PC-3 (cell line): ENCODE measurements at regions not wholly inside any gene's neighbourhood (a gene's known extent, or its start where the extent isn't known, plus 50 kb on each side); places are given as distances from the start of the nearest gene placed in this dataset.

Source experiments
- ATAC-seq: fragments of 200-7000 bp; cut with Tn5 transposase; 2 replicates; pipeline ENCODE4 v1.9.1; 2020; ENCODE audit warnings: mild to moderate bottlenecking, moderate library complexity
- BruUV-seq: library from RNA; stranded (reverse); fragments of 400-500 nt; replicated peaks from 2 replicates; lab custom pipeline; 2021; lab: Mats Ljungman, UMichigan
- CTCF ChIA-PET: fragments of 300-600 bp; sonication (Branson Sonifier 250); formaldehyde crosslinking; loops from one replicate; lab custom pipeline; 2022; ENCODE audit warnings: antibody characterized with exemption; lab: Charles Lee
- POLR2A ChIA-PET: fragments of 300-600 bp; sonication (Branson Sonifier 250); formaldehyde crosslinking; loops from one replicate; lab custom pipeline; 2022; ENCODE audit warnings: antibody characterized with exemption; ENCODE audit not compliant: unreplicated experiment; lab: Charles Lee
- DNase-seq: peaks from one replicate; pipeline ENCODE4 v3.0.0-alpha.2; 2015
- H2AFZ ChIP-seq: fragments of 300-600 bp; sonication (generic); 2 replicates; pipeline ENCODE4 v1.6.0; 2016; ENCODE audit warnings: antibody characterized with exemption, low read length
- H3F3A ChIP-seq: fragments of 300-600 bp; sonication (generic); one replicate; pipeline ENCODE4 v1.6.0; 2017; ENCODE audit warnings: antibody characterized with exemption, low read length, control low read depth, mild to moderate bottlenecking; ENCODE audit not compliant: unreplicated experiment
- H3K27ac ChIP-seq: fragments of 300-600 bp; sonication (generic); 2 replicates; pipeline ENCODE4 v1.5.1; 2016; ENCODE audit warnings: mild to moderate bottlenecking, low read length
- H3K27me3 ChIP-seq: fragments of 300-600 bp; sonication (generic); 2 replicates; pipeline ENCODE4 v1.6.1; 2016; ENCODE audit warnings: low read length, mixed read lengths
- H3K36me3 ChIP-seq: fragments of 300-600 bp; sonication (generic); 2 replicates; pipeline ENCODE4 v1.6.1; 2016; ENCODE audit warnings: low read depth, mixed run types, low read length, mixed read lengths
- H3K4me1 ChIP-seq: fragments of 300-600 bp; sonication (generic); 2 replicates; pipeline ENCODE4 v1.5.1; 2016; ENCODE audit warnings: low read length; ENCODE audit not compliant: insufficient read depth
- H3K4me2 ChIP-seq: fragments of 300-600 bp; sonication (generic); 2 replicates; pipeline ENCODE4 v1.6.0; 2016; ENCODE audit warnings: low read length
- H3K4me3 ChIP-seq: fragments of 300-600 bp; sonication (generic); 2 replicates; pipeline ENCODE4 v1.5.1; 2016; ENCODE audit warnings: mild to moderate bottlenecking, low read length, mixed read lengths
- H3K79me2 ChIP-seq: fragments of 300-600 bp; sonication (generic); 2 replicates; pipeline ENCODE4 v1.6.1; 2017; ENCODE audit warnings: low read length, mixed read lengths
- H3K9ac ChIP-seq: fragments of 300-600 bp; sonication (generic); 2 replicates; pipeline ENCODE4 v1.6.0; 2016; ENCODE audit warnings: mild to moderate bottlenecking, low read length
- H3K9me2 ChIP-seq: fragments of 300-600 bp; sonication (generic); replicated peaks from 2 replicates; pipeline ENCODE4 v1.6.1; 2016; ENCODE audit warnings: mixed run types, low read length, mixed read lengths
- H3K9me3 ChIP-seq: fragments of 300-600 bp; sonication (generic); 2 replicates; pipeline ENCODE4 v1.6.1; 2016; ENCODE audit warnings: low read length, mixed read lengths
- H4K20me1 ChIP-seq: fragments of 300-600 bp; sonication (generic); 2 replicates; pipeline ENCODE4 v1.6.1; 2016; ENCODE audit warnings: low read length, mixed read lengths
- CTCF ChIP-seq: fragments of 300-600 bp; sonication (generic); conservative IDR thresholded peaks from 2 replicates; pipeline ENCODE4 v1.5.1; 2017; ENCODE audit warnings: antibody characterized with exemption, low read depth, mild to moderate bottlenecking, low read length
- EZH2 ChIP-seq: fragments of 300-600 bp; sonication (generic); IDR thresholded peaks from one replicate; pipeline ENCODE4 v1.6.1; 2017; ENCODE audit warnings: antibody characterized with exemption, mild to moderate bottlenecking, low read length; ENCODE audit not compliant: unreplicated experiment
- EZH2phosphoT487 ChIP-seq: fragments of 300-600 bp; sonication (generic); IDR thresholded peaks from 2 replicates; pipeline ENCODE4 v1.6.1; 2018; ENCODE audit warnings: mild to moderate bottlenecking, antibody characterized with exemption, low read length, borderline replicate concordance
- intact Hi-C: fragments of 100-400 bp; cut with micrococcal nuclease; formaldehyde crosslinking; loops from 2 replicates; pipeline ENCODE4 v1.9.0; 2023

DNA sequence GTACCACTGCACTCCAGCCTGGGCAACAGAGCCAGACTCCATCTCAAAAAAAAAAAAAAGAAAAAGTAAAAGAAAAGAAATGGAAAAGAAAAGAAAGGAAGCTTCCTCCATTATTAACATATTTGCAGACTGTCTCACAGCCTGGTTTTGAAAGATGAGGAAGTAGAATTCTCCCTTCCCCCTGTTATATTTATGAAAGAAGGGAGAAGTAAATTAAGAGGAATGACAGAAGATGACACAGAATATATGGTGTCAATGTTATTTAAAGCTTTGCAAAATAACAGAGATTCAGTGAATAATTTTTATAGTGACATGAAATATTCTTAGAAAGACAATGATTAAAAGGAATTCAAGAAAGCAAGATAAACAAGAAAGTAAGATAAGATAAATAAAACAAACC is 83.7 kb upstream of the PRSS16 start:
- Histone ChIP-seq H3K79me2 (no peaks in the 10 kb centered on the region), H3K9me2 (no peaks in the 10 kb centered on the region), H3K27ac (no peak overlapping the region), H3K9me3 (no peaks in the 10 kb centered on the region), H3K4me2 (no peak overlapping the region), H3K36me3 (no peaks in the 10 kb centered on the region), H3K4me1 (peaks cover 20% of the 10 kb centered on the region), H3F3A (peaks cover 8% of the 10 kb centered on the region), H3K9ac (no peak overlapping the region), H3K4me3 (no peak overlapping the region), H3K27me3 (no peaks in the 10 kb centered on the region), H2AFZ (no peak overlapping the region), H4K20me1 (no peaks in the 10 kb centered on the region)
- TF ChIP-seq CTCF, result no peak
- TF ChIP-seq EZH2phosphoT487, result no peak
- TF ChIP-seq EZH2, result no peak
- intact Hi-C loops, result loop anchor here (2.0 to 5.0 kb wide), 3 partner anchors 25 to 355 kb away; no protein-coding TSS in a partner anchor
- ChIA-PET POLR2A (interaction anchor here (1.0 kb wide), 1 partner anchor 87 kb away, joined by 3 read pairs; no protein-coding TSS in a partner anchor), CTCF (interaction anchor here (0.6 to 1.0 kb wide), 2 partner anchors 9 to 23 kb away, joined by 3 read pairs; no protein-coding TSS in a partner anchor)
- BruUV-seq, result no TSS peak
- no peak for ATAC-seq
- DNase-seq, result no peak

GRCh38 chr6:27168108-27168507 is 79.4 kb upstream of the PRSS16 start:
- BruUV-seq, result no TSS peak
- Histone ChIP-seq H3K4me3 (peak overlapping the region; percentile 57; the same call in 1 of the 2 replicates), H3K27me3 (no peaks in the 10 kb centered on the region), H3K9me3 (no peaks in the 10 kb centered on the region), H3K27ac (peak overlapping the region; percentile 96), H4K20me1 (no peaks in the 10 kb centered on the region), H3F3A (peaks cover 10% of the 10 kb centered on the region), H3K4me2 (peak overlapping the region; percentile 88), H2AFZ (peak overlapping the region; percentile 3; the same call in 1 of the 2 replicates), H3K9me2 (no peaks in the 10 kb centered on the region), H3K4me1 (peaks cover 24% of the 10 kb centered on the region), H3K9ac (peak overlapping the region; percentile 73), H3K36me3 (no peaks in the 10 kb centered on the region), H3K79me2 (no peaks in the 10 kb centered on the region)
- TF ChIP-seq EZH2phosphoT487 (no peak), CTCF (no peak), EZH2 (no peak)
- DNase-seq, result peak; percentile 55
- ChIA-PET POLR2A (interaction anchor here (0.7 kb wide), 1 partner anchor 83 kb away, joined by 3 read pairs; no protein-coding TSS in a partner anchor), CTCF (no interaction called here)
- intact Hi-C loops, result loop anchor here (1.0 to 5.0 kb wide), 2 partner anchors 9 to 504 kb away; no protein-coding TSS in a partner anchor
- ATAC-seq, result peak; percentile 76
